H9 (cell line): ENCODE measurements at regions not wholly inside any gene's neighbourhood (a gene's known extent, or its start where the extent isn't known, plus 50 kb on each side); places are given as distances from the start of the nearest gene placed in this dataset.

Experiments used
- DNase-seq: peaks from one replicate; pipeline ENCODE4 v3.0.0-alpha.2; 2017
- H2AFZ ChIP-seq: one replicate; pipeline ENCODE4 v1.6.1; 2013; ENCODE audit warnings: mild to moderate bottlenecking, low read length, control low read depth, moderate library complexity
- H2AK5ac ChIP-seq: 2 replicates; pipeline ENCODE4 v1.6.1; 2013; ENCODE audit warnings: low read length, control low read depth, mixed read lengths; ENCODE audit not compliant: insufficient read length
- H2BK120ac ChIP-seq: one replicate; pipeline ENCODE4 v1.6.1; 2013; ENCODE audit warnings: low read depth, mild to moderate bottlenecking, low read length, control low read depth, inconsistent platforms; ENCODE audit not compliant: poor library complexity, severe bottlenecking
- H2BK12ac ChIP-seq: 2 replicates; pipeline ENCODE4 v1.6.1; 2013; ENCODE audit warnings: low read length, control low read depth, mixed read lengths, low read depth; ENCODE audit not compliant: insufficient read length
- H2BK15ac ChIP-seq: 2 replicates; pipeline ENCODE4 v1.6.1; 2013; ENCODE audit warnings: low read depth, low read length, control low read depth
- H2BK20ac ChIP-seq: one replicate; pipeline ENCODE4 v1.6.1; 2013; ENCODE audit warnings: low read depth, mild to moderate bottlenecking, low read length, control low read depth, inconsistent platforms; ENCODE audit not compliant: poor library complexity, severe bottlenecking
- H2BK5ac ChIP-seq: 2 replicates; pipeline ENCODE4 v1.6.1; 2013; ENCODE audit warnings: low read length, control low read depth, mixed read lengths; ENCODE audit not compliant: insufficient read length
- H3K14ac ChIP-seq: 2 replicates; pipeline ENCODE4 v1.6.1; 2013; ENCODE audit warnings: low read length, control low read depth; ENCODE audit not compliant: insufficient read depth
- H3K18ac ChIP-seq: 2 replicates; pipeline ENCODE4 v1.6.1; 2013; ENCODE audit warnings: low read depth, mild to moderate bottlenecking, mixed read lengths, low read length, control low read depth; ENCODE audit not compliant: insufficient read length
- H3K23ac ChIP-seq: 2 replicates; pipeline ENCODE4 v1.6.1; 2013; ENCODE audit warnings: low read length, control low read depth, mixed read lengths, low read depth; ENCODE audit not compliant: insufficient read length
- H3K23me2 ChIP-seq: 2 replicates; pipeline ENCODE4 v1.6.1; 2013; ENCODE audit warnings: low read depth, mild to moderate bottlenecking, mixed read lengths, low read length, control low read depth; ENCODE audit not compliant: insufficient read length, poor library complexity, severe bottlenecking
- H3K27ac ChIP-seq: 2 replicates; pipeline ENCODE4 v1.5.1; 2013; ENCODE audit warnings: low read length, control low read depth, mixed read lengths, low read depth; ENCODE audit not compliant: insufficient read length
- H3K27me3 ChIP-seq: 2 replicates; pipeline ENCODE4 v1.6.1; 2013; ENCODE audit warnings: low read length, control low read depth, inconsistent platforms; ENCODE audit not compliant: insufficient read depth
- H3K4ac ChIP-seq: 2 replicates; pipeline ENCODE4 v1.6.1; 2013; ENCODE audit warnings: low read depth, mild to moderate bottlenecking, control low read depth, inconsistent platforms, low read length, moderate library complexity
- H3K4me1 ChIP-seq: 2 replicates; pipeline ENCODE4 v1.6.1; 2013; ENCODE audit warnings: low read length, control low read depth, inconsistent platforms; ENCODE audit not compliant: insufficient read depth
- H3K4me2 ChIP-seq: 2 replicates; pipeline ENCODE4 v1.6.1; 2013; ENCODE audit warnings: low read length, control low read depth, mixed read lengths; ENCODE audit not compliant: insufficient read length, insufficient read depth
- H3K56ac ChIP-seq: 2 replicates; pipeline ENCODE4 v1.6.1; 2013; ENCODE audit warnings: low read depth, mild to moderate bottlenecking, mixed read lengths, low read length, control low read depth; ENCODE audit not compliant: insufficient read length
- H3K79me1 ChIP-seq: 2 replicates; pipeline ENCODE4 v1.6.1; 2013; ENCODE audit warnings: low read depth, mild to moderate bottlenecking, moderate library complexity, low read length, control low read depth, inconsistent platforms; ENCODE audit not compliant: insufficient read depth, poor library complexity, severe bottlenecking
- H3K79me2 ChIP-seq: 2 replicates; pipeline ENCODE4 v1.6.1; 2013; ENCODE audit warnings: low read length, control low read depth, inconsistent platforms; ENCODE audit not compliant: insufficient read depth
- H3K9ac ChIP-seq: 2 replicates; pipeline ENCODE4 v1.6.1; 2013; ENCODE audit warnings: low read length, control low read depth, mixed read lengths; ENCODE audit not compliant: insufficient read length; ENCODE audit errors: extremely low read depth
- H3K9me3 ChIP-seq: one replicate; pipeline ENCODE4 v1.6.1; 2013; ENCODE audit warnings: low read depth, low read length, inconsistent platforms; ENCODE audit not compliant: control insufficient read depth
- H3T11ph ChIP-seq: one replicate; pipeline ENCODE4 v1.6.1; 2013; ENCODE audit warnings: mild to moderate bottlenecking, low read length, control low read depth, inconsistent platforms
- H4K20me1 ChIP-seq: one replicate; pipeline ENCODE4 v1.6.1; 2013; ENCODE audit not compliant: control insufficient read depth, insufficient read length, insufficient read depth
- H4K5ac ChIP-seq: 2 replicates; pipeline ENCODE4 v1.6.1; 2013; ENCODE audit warnings: low read depth, mild to moderate bottlenecking, mixed read lengths, low read length, control low read depth; ENCODE audit not compliant: insufficient read length
- H4K8ac ChIP-seq: replicated peaks from 2 replicates; pipeline ENCODE4 v1.6.1; 2013; ENCODE audit warnings: low read length, control low read depth, mixed read lengths, low read depth; ENCODE audit not compliant: insufficient read length
- H4K91ac ChIP-seq: 2 replicates; pipeline ENCODE4 v1.6.1; 2013; ENCODE audit warnings: low read depth, mild to moderate bottlenecking, moderate library complexity, mixed read lengths, low read length, control low read depth; ENCODE audit not compliant: insufficient read length
- H3K27ac Mint-ChIP-seq, 3 experiments: 2 replicates in 2 of 3; 3 replicates in 1 of 3; pipeline ENCODE4 v1.8.0; 2020 to 2021; ENCODE audit warnings: mixed read lengths in 3 of 3, mild to moderate bottlenecking in 1 of 3, moderate library complexity in 1 of 3
- H3K27me3 Mint-ChIP-seq: 2 replicates; pipeline ENCODE4 v1.8.0; 2021; ENCODE audit warnings: low read depth, mild to moderate bottlenecking, moderate library complexity, mixed read lengths
- H3K36me3 Mint-ChIP-seq, 3 experiments: 2 replicates in 2 of 3; 3 replicates in 1 of 3; pipeline ENCODE4 v1.8.0; 2020 to 2021; ENCODE audit warnings: low read depth in 3 of 3, mixed read lengths in 3 of 3; ENCODE audit not compliant: insufficient read depth in 1 of 3
- H3K4me1 Mint-ChIP-seq, 2 experiments: 2 replicates each; pipeline ENCODE4 v1.8.0; 2020; ENCODE audit warnings: mixed read lengths in 2 of 2
- H3K4me3 Mint-ChIP-seq, 2 experiments: 2 replicates in 1 of 2; 3 replicates in 1 of 2; pipeline ENCODE4 v1.8.0; 2020 to 2021; ENCODE audit warnings: mild to moderate bottlenecking in 2 of 2, mixed read lengths in 2 of 2, moderate library complexity in 1 of 2
- H3K9me3 Mint-ChIP-seq, 2 experiments: 2 replicates in 1 of 2; 3 replicates in 1 of 2; pipeline ENCODE4 v1.8.0; 2020; ENCODE audit warnings: mild to moderate bottlenecking in 2 of 2, mixed read lengths in 2 of 2, moderate library complexity in 1 of 2
- WGBS: extraction: QIAGEN DNeasy Blood & Tissue Kit; methylation state at CpG from one replicate; pipeline ENCODE4 v1.1.7; 2013; ENCODE audit warnings: missing lambda C conversion rate, low lambda C conversion rate, mixed read lengths; ENCODE audit not compliant: insufficient read length; ENCODE audit errors: extremely low coverage; 5-methylcytosine and 5-hydroxymethylcytosine counted together
- TF ChIP-seq, protein P1 (sequence below): fragments of 200-600 bp; sonication (generic); conservative IDR thresholded peaks from 3 replicates; pipeline ENCODE4 v1.8.0; 2021; ENCODE audit warnings: antibody characterized with exemption, mild to moderate bottlenecking

DNA sequence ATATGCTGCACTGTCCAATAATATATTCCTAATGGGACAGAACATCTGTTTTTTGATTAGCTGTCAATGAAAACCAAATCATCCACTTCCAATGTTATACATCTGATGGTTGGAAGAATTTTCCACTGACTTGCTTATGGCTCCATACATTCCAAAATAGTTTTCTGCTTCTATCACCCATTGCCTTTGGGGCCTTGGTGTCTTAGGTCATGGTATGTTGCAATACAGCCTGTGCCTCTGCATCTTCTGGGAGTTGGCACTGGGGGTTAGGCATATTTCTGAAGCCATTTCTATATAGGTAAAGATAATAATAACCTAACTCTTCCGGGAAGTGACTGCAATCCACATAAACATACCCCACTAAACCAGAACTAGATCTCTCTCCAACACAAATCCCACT lies 53.2 kb upstream of the NR3C2 start:
- H3K27me3 Mint-ChIP-seq, result no peaks in the 10 kb centered on the region
- H3K23ac ChIP-seq, result no peak overlapping the region
- H4K91ac ChIP-seq, result no peak overlapping the region
- H4K5ac ChIP-seq, result no peak overlapping the region
- H3K4me1 ChIP-seq, result no peaks in the 10 kb centered on the region
- H3K9me3 Mint-ChIP-seq, result peaks cover 0 to 2% of the 10 kb centered on the region in 2 experiments; a peak in 2 of 5 replicates
- H3K36me3 Mint-ChIP-seq, result no peaks in the 10 kb centered on the region; a peak in 1 of 7 replicates
- no peak overlapping the region for H2AK5ac ChIP-seq
- H3K79me1 ChIP-seq, result no peaks in the 10 kb centered on the region
- H3K18ac ChIP-seq, result no peak overlapping the region
- H2BK20ac ChIP-seq, result no peak overlapping the region
- no peak overlapping the region for H2BK120ac ChIP-seq
- no peak overlapping the region for H3K4me2 ChIP-seq
- no peak overlapping the region for H3K14ac ChIP-seq
- no peaks in the 10 kb centered on the region for H3K79me2 ChIP-seq
- no peaks in the 10 kb centered on the region for H3K4me1 Mint-ChIP-seq
- H3K27ac Mint-ChIP-seq, result no peak overlapping the region; a peak in 1 of 7 replicates
- H3K9ac ChIP-seq, result no peak overlapping the region
- no peak overlapping the region for H4K8ac ChIP-seq
- no peak overlapping the region for H3K56ac ChIP-seq
- TF ChIP-seq, protein P1, sequence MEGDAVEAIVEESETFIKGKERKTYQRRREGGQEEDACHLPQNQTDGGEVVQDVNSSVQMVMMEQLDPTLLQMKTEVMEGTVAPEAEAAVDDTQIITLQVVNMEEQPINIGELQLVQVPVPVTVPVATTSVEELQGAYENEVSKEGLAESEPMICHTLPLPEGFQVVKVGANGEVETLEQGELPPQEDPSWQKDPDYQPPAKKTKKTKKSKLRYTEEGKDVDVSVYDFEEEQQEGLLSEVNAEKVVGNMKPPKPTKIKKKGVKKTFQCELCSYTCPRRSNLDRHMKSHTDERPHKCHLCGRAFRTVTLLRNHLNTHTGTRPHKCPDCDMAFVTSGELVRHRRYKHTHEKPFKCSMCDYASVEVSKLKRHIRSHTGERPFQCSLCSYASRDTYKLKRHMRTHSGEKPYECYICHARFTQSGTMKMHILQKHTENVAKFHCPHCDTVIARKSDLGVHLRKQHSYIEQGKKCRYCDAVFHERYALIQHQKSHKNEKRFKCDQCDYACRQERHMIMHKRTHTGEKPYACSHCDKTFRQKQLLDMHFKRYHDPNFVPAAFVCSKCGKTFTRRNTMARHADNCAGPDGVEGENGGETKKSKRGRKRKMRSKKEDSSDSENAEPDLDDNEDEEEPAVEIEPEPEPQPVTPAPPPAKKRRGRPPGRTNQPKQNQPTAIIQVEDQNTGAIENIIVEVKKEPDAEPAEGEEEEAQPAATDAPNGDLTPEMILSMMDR, result no peak
- H3K27ac ChIP-seq, result no peak overlapping the region
- H3K23me2 ChIP-seq, result no peaks in the 10 kb centered on the region
- H4K20me1 ChIP-seq, result no peaks in the 10 kb centered on the region
- no peak overlapping the region for H3K4ac ChIP-seq
- DNase-seq, result no peak
- no peak overlapping the region for H2BK15ac ChIP-seq
- no peak overlapping the region for H3K4me3 Mint-ChIP-seq
- no peak overlapping the region for H3T11ph ChIP-seq
- H2AFZ ChIP-seq, result no peak overlapping the region
- no peaks in the 10 kb centered on the region for H3K9me3 ChIP-seq
- no CpG with 5 or more reads among the region's 1 CpG for WGBS
- no peaks in the 10 kb centered on the region for H3K27me3 ChIP-seq
- H2BK12ac ChIP-seq, result no peak overlapping the region
- no peak overlapping the region for H2BK5ac ChIP-seq
